DND-41 (cell line): ENCODE measurements at regions not wholly inside any gene's neighbourhood (a gene's known extent, or its start where the extent isn't known, plus 50 kb on each side); places are given as distances from the start of the nearest gene placed in this dataset.

Source experiments
- ATAC-seq: fragments of 200-7000 bp; cut with Tn5 transposase; 3 replicates; pipeline ENCODE4 v1.9.1; 2021; ENCODE audit warnings: low read depth; ENCODE audit not compliant: insufficient read depth
- DNase-seq: peaks from one replicate; pipeline ENCODE4 v3.0.0-alpha.2; 2020
- H2AFZ ChIP-seq: 2 replicates; pipeline ENCODE4 v1.6.0; 2012; ENCODE audit warnings: low read depth, low read length
- H3K27ac ChIP-seq: 2 replicates; pipeline ENCODE4 v1.5.1; 2012; ENCODE audit warnings: low read length, inconsistent platforms
- H3K27me3 ChIP-seq: fragments of 200-600 bp; sonication (generic); 2 replicates; pipeline ENCODE4 v1.6.0; 2012; ENCODE audit warnings: low read length, mild to moderate bottlenecking, inconsistent platforms; ENCODE audit not compliant: insufficient read depth, poor library complexity
- H3K36me3 ChIP-seq: 2 replicates; pipeline ENCODE4 v1.5.1; 2012; ENCODE audit warnings: low read length, inconsistent platforms; ENCODE audit not compliant: insufficient read depth
- H3K4me1 ChIP-seq: 2 replicates; pipeline ENCODE4 v1.5.1; 2012; ENCODE audit warnings: mild to moderate bottlenecking, low read length; ENCODE audit not compliant: insufficient read depth
- H3K4me2 ChIP-seq: 2 replicates; pipeline ENCODE4 v1.6.0; 2012; ENCODE audit warnings: mild to moderate bottlenecking, moderate library complexity, low read length, inconsistent platforms; ENCODE audit not compliant: insufficient read depth
- H3K4me3 ChIP-seq, 2 experiments: fragments of 200-600 bp in 1 of 2; shearing (Covaris generic) in 1 of 2; 2 replicates each; pipeline ENCODE4 v1.5.1; 2012 to 2016; ENCODE audit warnings: inconsistent platforms in 2 of 2, low read length in 2 of 2, mild to moderate bottlenecking in 2 of 2, low read depth in 1 of 2, moderate library complexity in 1 of 2
- H3K79me2 ChIP-seq: 2 replicates; pipeline ENCODE4 v1.6.0; 2012; ENCODE audit warnings: low read length, inconsistent platforms; ENCODE audit not compliant: insufficient read depth
- H3K9ac ChIP-seq: 2 replicates; pipeline ENCODE4 v1.6.0; 2012; ENCODE audit warnings: low read depth, mild to moderate bottlenecking, inconsistent platforms, low read length, moderate library complexity
- H3K9me3 ChIP-seq: 2 replicates; pipeline ENCODE4 v1.5.1; 2012; ENCODE audit warnings: low read length, moderate library complexity, mild to moderate bottlenecking, inconsistent platforms; ENCODE audit not compliant: insufficient read depth, severe bottlenecking
- H4K20me1 ChIP-seq: 2 replicates; pipeline ENCODE4 v1.6.0; 2012; ENCODE audit warnings: low read length; ENCODE audit not compliant: insufficient read depth
- CTCF ChIP-seq: IDR thresholded peaks from 2 replicates; pipeline ENCODE4 v1.5.1; 2012; ENCODE audit warnings: borderline replicate concordance, low read length, moderate library complexity, mild to moderate bottlenecking; ENCODE audit not compliant: poor library complexity, severe bottlenecking; ENCODE audit errors: extremely low read depth
- EZH2 ChIP-seq: IDR thresholded peaks from 3 replicates; pipeline ENCODE4 v1.6.1; 2012; ENCODE audit warnings: borderline replicate concordance, low read depth, mild to moderate bottlenecking, moderate library complexity, low read length, inconsistent platforms; ENCODE audit not compliant: severe bottlenecking

- H3K9me3 ChIP-seq: no peaks in the 10 kb centered on the region
- ATAC-seq (no peak), DNase-seq (no peak)
- no peaks in the 10 kb centered on the region for H3K36me3 ChIP-seq
- no peak for TF ChIP-seq EZH2
- no peak for TF ChIP-seq CTCF
- no peaks in the 10 kb centered on the region for H3K79me2 ChIP-seq
- H2AFZ ChIP-seq: no peak overlapping the region
- H3K9ac ChIP-seq: no peak overlapping the region
- H3K27ac ChIP-seq: no peak overlapping the region
- no peak overlapping the region for H3K4me3 ChIP-seq
- no peaks in the 10 kb centered on the region for H4K20me1 ChIP-seq
- H3K27me3 ChIP-seq: peaks cover 2% of the 10 kb centered on the region
- H3K4me2 ChIP-seq: no peak overlapping the region
- H3K4me1 ChIP-seq: no peaks in the 10 kb centered on the region
Measured at GRCh38 chr13:40158757-40159156, 503.3 kb downstream of the COG6 start.

- Histone ChIP-seq H3K4me1 (no peaks in the 10 kb centered on the region), H3K36me3 (no peaks in the 10 kb centered on the region), H3K9ac (no peak overlapping the region), H3K4me2 (no peak overlapping the region), H3K27me3 (peaks cover 2% of the 10 kb centered on the region), H3K4me3 (no peak overlapping the region), H3K79me2 (no peaks in the 10 kb centered on the region), H3K9me3 (no peaks in the 10 kb centered on the region), H3K27ac (no peak overlapping the region), H2AFZ (no peak overlapping the region), H4K20me1 (no peaks in the 10 kb centered on the region)
- no peak for ATAC-seq
- no peak for TF ChIP-seq EZH2
- no peak for TF ChIP-seq CTCF
- no peak for DNase-seq
Measured at GRCh38 chr13:40159736-40160135, 504.3 kb downstream of the COG6 start.

- Histone ChIP-seq H3K4me2 (no peak overlapping the region), H3K79me2 (no peaks in the 10 kb centered on the region), H3K27me3 (peaks cover 4% of the 10 kb centered on the region), H3K9me3 (no peaks in the 10 kb centered on the region), H3K9ac (no peak overlapping the region), H3K4me3 (no peak overlapping the region), H3K27ac (no peak overlapping the region), H4K20me1 (no peaks in the 10 kb centered on the region), H2AFZ (no peak overlapping the region), H3K4me1 (no peaks in the 10 kb centered on the region), H3K36me3 (no peaks in the 10 kb centered on the region)
- no peak for ATAC-seq
- no peak for DNase-seq
- TF ChIP-seq CTCF: no peak
- TF ChIP-seq EZH2: no peak
Measured at GRCh38 chr13:40160618-40161350, 505.3 kb downstream of the COG6 start.
